CD4-positive, alpha-beta memory T cell (primary cell): ENCODE measurements at regions not wholly inside any gene's neighbourhood (a gene's known extent, or its start where the extent isn't known, plus 50 kb on each side); places are given as distances from the start of the nearest gene placed in this dataset.

Experiments
- CTCF ChIA-PET: fragments of 350-600 bp; sonication (Branson Sonifier 250); formaldehyde crosslinking; loops from one replicate; lab custom pipeline; 2021; ENCODE audit warnings: inconsistent platforms; ENCODE audit not compliant: partially characterized antibody; lab: Charles Lee
- POLR2A ChIA-PET: fragments of 350-600 bp; sonication (Branson Sonifier 250); formaldehyde crosslinking; loops from one replicate; lab custom pipeline; 2021; ENCODE audit not compliant: partially characterized antibody; lab: Charles Lee
- DNase-seq, 5 donors: peaks; one replicate each; pipeline versions ENCODE4 v3.0.0 to v3.0.0-alpha.2; 2020 to 2022; ENCODE audit warnings: mixed read lengths in 1 of 5
- H3K27ac ChIP-seq: one replicate; pipeline ENCODE4 v1.7.0; 2013; ENCODE audit warnings: low read depth, low read length
- H3K27me3 ChIP-seq: 2 replicates; pipeline ENCODE4 v1.7.0; 2013; ENCODE audit warnings: mild to moderate bottlenecking, low read length, moderate library complexity; ENCODE audit not compliant: insufficient read depth
- H3K36me3 ChIP-seq: 2 replicates; pipeline ENCODE4 v1.7.0; 2013; ENCODE audit warnings: mild to moderate bottlenecking, low read length, moderate library complexity; ENCODE audit not compliant: insufficient read depth
- H3K4me1 ChIP-seq: 2 replicates; pipeline ENCODE4 v1.7.0; 2013; ENCODE audit warnings: mild to moderate bottlenecking, low read length, moderate library complexity; ENCODE audit not compliant: insufficient read depth
- H3K4me3 ChIP-seq, 2 donors: one replicate each; pipeline ENCODE4 v1.7.0; 2013; ENCODE audit warnings: low read length in 2 of 2, mild to moderate bottlenecking in 1 of 2
- H3K9me3 ChIP-seq, 2 donors: one replicate each; pipeline ENCODE4 v1.7.0; 2013; ENCODE audit warnings: low read length in 2 of 2, control low read depth in 1 of 2; ENCODE audit not compliant: control insufficient read depth in 1 of 2
- H3K27ac Mint-ChIP-seq, 7 donors: one replicate each; pipeline ENCODE4 v1.8.0; 2020 to 2021; ENCODE audit warnings: mixed read lengths in 7 of 7, mild to moderate bottlenecking in 6 of 7, inconsistent platforms in 3 of 7, moderate library complexity in 3 of 7
- H3K27me3 Mint-ChIP-seq, 2 donors: one replicate each; pipeline ENCODE4 v1.8.0; 2020 to 2021; ENCODE audit warnings: mixed read lengths in 2 of 2
- H3K36me3 Mint-ChIP-seq, 2 donors: one replicate each; pipeline ENCODE4 v1.8.0; 2020 to 2021; ENCODE audit warnings: mixed read lengths in 2 of 2, inconsistent platforms in 1 of 2, mild to moderate bottlenecking in 1 of 2
- H3K4me1 Mint-ChIP-seq, 4 donors: one replicate each; pipeline ENCODE4 v1.8.0; 2020 to 2021; ENCODE audit warnings: mixed read lengths in 4 of 4, mild to moderate bottlenecking in 1 of 4
- H3K4me3 Mint-ChIP-seq, 8 donors: one replicate each; pipeline ENCODE4 v1.8.0; 2020 to 2021; ENCODE audit warnings: mixed read lengths in 8 of 8, mild to moderate bottlenecking in 7 of 8, moderate library complexity in 6 of 8, inconsistent platforms in 3 of 8
- H3K9me3 Mint-ChIP-seq, 8 donors: one replicate each; pipeline ENCODE4 v1.8.0; 2020 to 2021; ENCODE audit warnings: mixed read lengths in 8 of 8, mild to moderate bottlenecking in 5 of 8, inconsistent platforms in 3 of 8, moderate library complexity in 1 of 8
- intact Hi-C: fragments of 100-400 bp; cut with micrococcal nuclease; formaldehyde crosslinking; loops from one replicate; pipeline ENCODE4 v1.15.1; 2023

GRCh38 chr1:4355839-4356238, 298.6 kb upstream of the AJAP1 start:
- no peak for DNase-seq
- POLR2A ChIA-PET: no interaction called here
- H3K4me1 Mint-ChIP-seq: no peaks in the 10 kb centered on the region

GRCh38 chr1:4362314-4363044, 291.9 kb upstream of the AJAP1 start:
- no peak overlapping the region for H3K4me3 ChIP-seq
- no peaks in the 10 kb centered on the region for H3K4me1 ChIP-seq
- no peak overlapping the region for H3K4me3 Mint-ChIP-seq
- intact Hi-C loops: no loop called here
- H3K27ac ChIP-seq: no peak overlapping the region
- ChIA-PET CTCF (no interaction called here), POLR2A (no interaction called here)
- no peaks in the 10 kb centered on the region for H3K4me1 Mint-ChIP-seq
- H3K27ac Mint-ChIP-seq: no peak overlapping the region
- H3K9me3 Mint-ChIP-seq: peaks cover 0 to 8% (median 2%) of the 10 kb centered on the region in 8 donors
- H3K36me3 Mint-ChIP-seq: no peaks in the 10 kb centered on the region
- no peak for DNase-seq
- H3K27me3 Mint-ChIP-seq: peaks cover 4 to 10% of the 10 kb centered on the region in 2 donors
- no peaks in the 10 kb centered on the region for H3K9me3 ChIP-seq
- H3K27me3 ChIP-seq: no peaks in the 10 kb centered on the region
- H3K36me3 ChIP-seq: no peaks in the 10 kb centered on the region

More at GRCh38 chr1:4355839-4356238, 298.6 kb upstream of the AJAP1 start:
- Mint-ChIP-seq H3K9me3 (no peaks in the 10 kb centered on the region), H3K27ac (no peak overlapping the region), H3K4me3 (no peak overlapping the region), H3K36me3 (no peaks in the 10 kb centered on the region), H3K27me3 (peaks cover 2 to 6% of the 10 kb centered on the region in 2 donors)
- CTCF ChIA-PET: no interaction called here
- Histone ChIP-seq H3K9me3 (no peaks in the 10 kb centered on the region), H3K36me3 (no peaks in the 10 kb centered on the region), H3K4me1 (no peaks in the 10 kb centered on the region), H3K27ac (no peak overlapping the region), H3K4me3 (no peak overlapping the region), H3K27me3 (no peaks in the 10 kb centered on the region)
- intact Hi-C loops: no loop called here

GRCh38 chr1:4366091-4366490, 288.3 kb upstream of the AJAP1 start:
- H3K27me3 Mint-ChIP-seq: peaks cover 4 to 5% of the 10 kb centered on the region in 2 donors
- no peaks in the 10 kb centered on the region for H3K36me3 ChIP-seq
- H3K4me1 Mint-ChIP-seq: no peaks in the 10 kb centered on the region
- H3K9me3 ChIP-seq: no peaks in the 10 kb centered on the region
- H3K27ac Mint-ChIP-seq: no peak overlapping the region
- intact Hi-C loops: no loop called here
- peaks cover 0 to 8% (median 2%) of the 10 kb centered on the region in 8 donors for H3K9me3 Mint-ChIP-seq
- H3K27me3 ChIP-seq: no peaks in the 10 kb centered on the region
- no peaks in the 10 kb centered on the region for H3K4me1 ChIP-seq
- no peak overlapping the region for H3K4me3 ChIP-seq
- no peaks in the 10 kb centered on the region for H3K36me3 Mint-ChIP-seq
- H3K4me3 Mint-ChIP-seq: no peak overlapping the region
- H3K27ac ChIP-seq: no peak overlapping the region
- ChIA-PET POLR2A (no interaction called here), CTCF (no interaction called here)
- DNase-seq: no peak

DNA sequence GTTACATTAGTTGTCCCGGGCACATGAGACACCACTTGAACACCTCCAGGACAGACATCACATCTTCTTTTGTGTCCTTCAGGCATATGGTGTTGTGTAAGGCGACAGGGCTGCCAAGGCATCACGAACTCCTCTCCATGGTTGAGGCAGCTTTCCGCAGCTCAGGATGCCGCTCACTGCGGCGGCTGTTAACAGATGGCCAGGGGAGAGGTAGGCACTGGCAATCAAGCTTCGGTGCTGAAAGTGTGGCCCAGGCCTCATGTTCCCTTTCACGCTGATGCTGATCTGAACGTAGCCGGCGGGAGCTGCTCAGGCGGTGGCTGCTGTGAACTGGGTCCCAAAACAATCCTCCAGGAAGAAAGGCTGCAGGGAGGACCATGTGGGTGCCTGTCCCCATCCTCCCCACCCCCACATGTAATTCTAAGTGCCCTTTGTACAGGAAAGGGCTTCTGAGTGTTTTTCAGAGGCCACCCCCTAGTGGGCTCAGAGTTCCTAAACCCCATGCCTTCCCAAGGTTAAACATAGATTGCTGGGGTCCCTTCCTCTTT, 287.1 kb upstream of the AJAP1 start:
- intact Hi-C loops: no loop called here
- Histone ChIP-seq H3K4me1 (no peaks in the 10 kb centered on the region), H3K9me3 (no peaks in the 10 kb centered on the region), H3K4me3 (no peak overlapping the region), H3K36me3 (no peaks in the 10 kb centered on the region), H3K27ac (no peak overlapping the region), H3K27me3 (no peaks in the 10 kb centered on the region)
- Mint-ChIP-seq H3K4me3 (no peak overlapping the region), H3K36me3 (no peaks in the 10 kb centered on the region), H3K9me3 (peaks cover 0 to 8% (median 2%) of the 10 kb centered on the region in 8 donors), H3K4me1 (no peaks in the 10 kb centered on the region), H3K27ac (no peak overlapping the region), H3K27me3 (peaks cover 1 to 5% of the 10 kb centered on the region in 2 donors)
- DNase-seq: no peak
- ChIA-PET CTCF (no interaction called here), POLR2A (no interaction called here)

- DNase-seq: no peak
- H3K27me3 Mint-ChIP-seq: peaks cover 2 to 4% of the 10 kb centered on the region in 2 donors
- no peaks in the 10 kb centered on the region for H3K4me1 Mint-ChIP-seq
- no peaks in the 10 kb centered on the region for H3K4me1 ChIP-seq
- H3K27ac ChIP-seq: no peak overlapping the region
- H3K4me3 Mint-ChIP-seq: no peak overlapping the region
- no peak overlapping the region for H3K4me3 ChIP-seq
- H3K27ac Mint-ChIP-seq: no peak overlapping the region
- intact Hi-C loops: no loop called here
- H3K9me3 Mint-ChIP-seq: peaks cover 0 to 6% (median 0%) of the 10 kb centered on the region in 8 donors
- ChIA-PET POLR2A (no interaction called here), CTCF (no interaction called here)
- H3K36me3 Mint-ChIP-seq: no peaks in the 10 kb centered on the region
- H3K36me3 ChIP-seq: no peaks in the 10 kb centered on the region
- H3K9me3 ChIP-seq: no peaks in the 10 kb centered on the region
- H3K27me3 ChIP-seq: no peaks in the 10 kb centered on the region
Measured at GRCh38 chr1:4369335-4369734, 285.1 kb upstream of the AJAP1 start.

GRCh38 chr1:4371849-4372248, 282.6 kb upstream of the AJAP1 start:
- DNase-seq: no peak
- H3K9me3 Mint-ChIP-seq: peaks cover 0 to 7% (median 1%) of the 10 kb centered on the region in 8 donors
- no peaks in the 10 kb centered on the region for H3K9me3 ChIP-seq
- no peaks in the 10 kb centered on the region for H3K27me3 ChIP-seq
- no peaks in the 10 kb centered on the region for H3K4me1 Mint-ChIP-seq
- intact Hi-C loops: no loop called here
- H3K36me3 Mint-ChIP-seq: no peaks in the 10 kb centered on the region
- H3K27ac Mint-ChIP-seq: no peak overlapping the region
- peaks cover 3 to 6% of the 10 kb centered on the region in 2 donors for H3K27me3 Mint-ChIP-seq
- no peaks in the 10 kb centered on the region for H3K4me1 ChIP-seq
- no peak overlapping the region for H3K4me3 Mint-ChIP-seq
- POLR2A ChIA-PET: no interaction called here
- CTCF ChIA-PET: no interaction called here
- H3K36me3 ChIP-seq: no peaks in the 10 kb centered on the region
- no peak overlapping the region for H3K27ac ChIP-seq
- H3K4me3 ChIP-seq: no peak overlapping the region

GRCh38 chr1:4375812-4376211, 278.6 kb upstream of the AJAP1 start:
- CTCF ChIA-PET: no interaction called here
- intact Hi-C loops: no loop called here
- POLR2A ChIA-PET: no interaction called here

More at GRCh38 chr1:4375812-4376211, 278.6 kb upstream of the AJAP1 start:
- H3K4me1 Mint-ChIP-seq: peaks cover 0 to 6% (median 0%) of the 10 kb centered on the region in 4 donors
- no peak overlapping the region for H3K4me3 ChIP-seq
- H3K4me3 Mint-ChIP-seq: no peak overlapping the region
- peaks cover 0 to 14% (median 7%) of the 10 kb centered on the region in 8 donors for H3K9me3 Mint-ChIP-seq
- H3K4me1 ChIP-seq: no peaks in the 10 kb centered on the region
- no peaks in the 10 kb centered on the region for H3K36me3 ChIP-seq
- H3K27ac Mint-ChIP-seq: no peak overlapping the region
- no peaks in the 10 kb centered on the region for H3K9me3 ChIP-seq
- H3K27ac ChIP-seq: no peak overlapping the region
- no peaks in the 10 kb centered on the region for H3K36me3 Mint-ChIP-seq
- H3K27me3 ChIP-seq: no peaks in the 10 kb centered on the region
- DNase-seq: no peak
- peaks cover 3 to 10% of the 10 kb centered on the region in 2 donors for H3K27me3 Mint-ChIP-seq
